IPS-20b (cell line): ENCODE measurements at regions not wholly inside any gene's neighbourhood (a gene's known extent, or its start where the extent isn't known, plus 50 kb on each side); places are given as distances from the start of the nearest gene placed in this dataset.

ENCODE experiments used
- H3K27ac ChIP-seq: one replicate; pipeline ENCODE4 v1.5.1; 2013; ENCODE audit warnings: low read length
- H3K27me3 ChIP-seq: 2 replicates; pipeline ENCODE4 v1.6.1; 2013; ENCODE audit warnings: mild to moderate bottlenecking, low read length, inconsistent platforms; ENCODE audit not compliant: insufficient read depth
- H3K36me3 ChIP-seq: 2 replicates; pipeline ENCODE4 v1.6.1; 2013; ENCODE audit warnings: low read depth, mild to moderate bottlenecking, inconsistent platforms, low read length, moderate library complexity; ENCODE audit not compliant: insufficient read depth
- H3K4me1 ChIP-seq: 2 replicates; pipeline ENCODE4 v1.6.1; 2013; ENCODE audit warnings: mild to moderate bottlenecking, control low read depth, inconsistent platforms, low read length, moderate library complexity; ENCODE audit not compliant: insufficient read depth
- H3K4me3 ChIP-seq: 2 replicates; pipeline ENCODE4 v1.5.1; 2013; ENCODE audit warnings: mild to moderate bottlenecking, low read length, inconsistent platforms
- H3K9ac ChIP-seq: 2 replicates; pipeline ENCODE4 v1.6.1; 2013; ENCODE audit warnings: low read depth, mild to moderate bottlenecking, inconsistent platforms, low read length, moderate library complexity
- H3K9me3 ChIP-seq: 2 replicates; pipeline ENCODE4 v1.6.1; 2013; ENCODE audit warnings: mild to moderate bottlenecking, low read depth, low read length, inconsistent platforms; ENCODE audit not compliant: insufficient read depth

DNA sequence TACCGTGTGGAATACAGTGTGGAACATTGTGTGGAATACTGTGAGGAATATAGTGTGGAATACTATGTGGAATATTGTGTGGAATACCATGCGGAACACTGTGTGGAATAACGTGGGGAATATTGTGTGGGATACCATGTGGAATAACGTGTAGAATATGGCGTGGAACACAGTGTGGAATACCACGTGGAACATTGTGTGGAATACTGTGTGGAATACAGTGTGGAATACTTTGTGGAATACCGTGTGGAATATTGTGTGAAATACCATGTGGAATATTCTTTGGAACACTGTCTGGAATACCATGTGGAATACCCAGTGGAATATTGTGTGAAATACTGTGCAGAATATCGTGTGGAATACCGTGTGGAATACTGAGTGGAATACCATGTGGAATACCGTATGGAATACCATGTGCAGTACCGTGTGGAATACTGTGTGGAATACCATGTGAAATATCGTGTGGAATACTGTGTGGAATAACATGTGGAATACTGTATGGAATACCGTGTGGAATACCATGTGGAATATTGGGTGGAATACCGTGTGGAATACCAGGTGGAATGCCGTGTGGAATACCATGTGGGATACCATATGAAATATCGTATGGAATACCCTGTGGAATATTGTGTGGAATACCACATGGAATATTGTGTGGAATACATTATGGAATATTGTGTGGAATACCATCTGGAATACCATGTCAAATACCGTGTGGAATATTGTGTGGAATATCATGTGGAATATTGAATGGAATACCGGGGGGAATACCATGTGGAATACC is 133.1 kb upstream of the CHST15 start:
- no peak overlapping the region for H3K27ac ChIP-seq
- H3K36me3 ChIP-seq: no peaks in the 10 kb centered on the region
- no peaks in the 10 kb centered on the region for H3K27me3 ChIP-seq
- H3K9me3 ChIP-seq: peaks cover 40% of the 10 kb centered on the region; the same call in 1 of the 2 replicates
- H3K4me1 ChIP-seq: peaks cover 6% of the 10 kb centered on the region; the same call in 1 of the 2 replicates
- no peak overlapping the region for H3K9ac ChIP-seq
- H3K4me3 ChIP-seq: no peak overlapping the region

DNA sequence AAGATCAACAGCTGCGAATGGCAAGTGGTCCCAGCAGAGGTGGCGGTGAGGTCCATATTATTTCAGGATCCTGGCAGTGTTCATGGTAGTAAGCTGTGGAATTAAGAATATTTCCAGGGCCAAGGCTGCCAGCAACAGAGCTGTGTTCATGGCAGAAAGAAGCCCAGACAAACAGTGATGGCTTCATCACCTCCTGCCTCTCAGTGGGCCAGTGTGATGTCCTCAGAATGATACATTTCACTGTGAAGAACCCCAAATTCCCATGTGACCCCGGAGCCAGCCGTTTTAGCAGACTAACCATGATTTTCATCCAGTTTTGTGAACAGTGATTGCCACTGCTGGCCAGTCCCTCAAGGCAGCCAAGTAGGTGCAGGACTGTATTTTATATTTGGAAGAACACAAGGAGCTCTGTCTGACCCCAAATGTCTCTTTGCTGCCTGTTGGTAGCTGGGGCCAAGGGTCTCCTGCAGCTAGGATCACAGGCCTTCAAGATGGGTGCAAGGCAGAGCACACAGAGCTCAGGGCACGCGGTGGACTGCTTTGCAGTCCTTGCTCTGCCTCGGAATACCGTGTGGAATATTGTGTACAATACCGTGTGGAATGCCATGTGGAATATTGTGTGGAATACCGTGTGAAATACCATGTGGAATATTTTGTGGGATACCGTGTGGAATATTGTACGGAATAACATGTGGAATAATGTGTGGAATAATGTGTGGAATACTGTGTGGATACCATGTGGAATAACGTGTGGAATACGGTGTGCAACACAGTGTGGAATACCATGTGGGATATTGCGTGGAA is 132.3 kb upstream of the CHST15 start:
- H3K4me3 ChIP-seq: no peak overlapping the region
- H3K27ac ChIP-seq: no peak overlapping the region
- peaks cover 6% of the 10 kb centered on the region; the same call in 1 of the 2 replicates for H3K4me1 ChIP-seq
- H3K27me3 ChIP-seq: no peaks in the 10 kb centered on the region; the same call in 1 of the 2 replicates
- no peaks in the 10 kb centered on the region for H3K36me3 ChIP-seq
- peaks cover 40% of the 10 kb centered on the region; the same call in 1 of the 2 replicates for H3K9me3 ChIP-seq
- H3K9ac ChIP-seq: no peak overlapping the region

DNA sequence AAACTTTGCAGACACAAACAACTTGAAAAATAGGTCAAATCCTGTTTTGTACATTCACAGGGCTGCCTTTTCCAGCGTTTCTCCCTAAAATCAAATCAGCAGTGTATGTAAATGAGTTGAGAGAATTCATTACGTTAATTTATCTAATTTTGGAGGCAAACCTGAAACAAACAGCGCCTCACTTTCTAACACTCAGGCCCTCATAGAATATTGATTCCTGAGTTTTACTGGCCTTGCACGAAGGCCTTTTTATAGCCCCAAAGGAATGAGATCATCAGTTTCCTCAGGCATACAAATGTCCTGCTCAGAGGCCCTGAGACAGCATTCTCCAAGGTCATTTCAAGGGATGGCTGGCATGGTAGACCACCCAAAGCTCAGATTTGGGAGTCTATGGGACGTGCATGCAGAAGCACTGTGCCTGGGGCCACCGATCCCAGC is 131.7 kb upstream of the CHST15 start:
- H3K27me3 ChIP-seq: no peaks in the 10 kb centered on the region; the same call in 1 of the 2 replicates
- H3K4me3 ChIP-seq: no peak overlapping the region
- peaks cover 6% of the 10 kb centered on the region; the same call in 1 of the 2 replicates for H3K4me1 ChIP-seq
- no peak overlapping the region for H3K9ac ChIP-seq
- H3K27ac ChIP-seq: no peak overlapping the region
- H3K36me3 ChIP-seq: no peaks in the 10 kb centered on the region
- peaks cover 38% of the 10 kb centered on the region; the same call in 1 of the 2 replicates for H3K9me3 ChIP-seq

DNA sequence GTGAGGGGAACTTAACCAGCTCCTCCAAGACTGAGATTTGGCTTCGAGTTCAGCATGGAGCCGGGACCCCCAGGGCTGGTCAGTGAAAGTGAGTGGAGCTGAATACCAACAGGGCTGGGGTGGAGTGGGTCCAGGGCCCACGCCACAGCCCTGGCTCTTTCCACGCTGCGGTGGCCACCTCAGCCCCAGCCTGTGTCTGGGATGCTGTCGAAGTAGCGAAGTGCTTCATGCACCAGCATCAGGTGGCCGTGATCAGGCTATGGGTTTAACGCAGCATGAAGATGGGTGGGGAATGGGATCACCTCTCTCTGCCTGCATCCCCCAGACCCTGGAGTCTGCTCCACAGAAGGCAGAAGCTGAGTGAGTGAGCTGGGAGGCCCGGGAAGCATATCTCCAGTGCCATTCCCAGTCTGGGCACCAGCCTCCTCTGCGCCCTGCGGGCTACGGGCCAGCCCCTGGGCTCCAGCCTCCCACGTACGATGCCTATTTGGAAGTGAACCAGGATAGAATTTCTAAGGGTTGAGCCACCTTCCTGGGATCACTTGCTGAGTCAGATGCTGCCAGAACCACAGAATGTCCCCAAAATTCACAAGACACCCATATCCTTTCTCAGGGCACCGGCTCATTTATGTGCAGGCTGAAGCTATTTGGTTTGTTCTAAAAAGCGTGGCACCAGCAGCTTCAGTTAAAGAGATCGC is 131.1 kb upstream of the CHST15 start:
- no peak overlapping the region for H3K27ac ChIP-seq

DNA sequence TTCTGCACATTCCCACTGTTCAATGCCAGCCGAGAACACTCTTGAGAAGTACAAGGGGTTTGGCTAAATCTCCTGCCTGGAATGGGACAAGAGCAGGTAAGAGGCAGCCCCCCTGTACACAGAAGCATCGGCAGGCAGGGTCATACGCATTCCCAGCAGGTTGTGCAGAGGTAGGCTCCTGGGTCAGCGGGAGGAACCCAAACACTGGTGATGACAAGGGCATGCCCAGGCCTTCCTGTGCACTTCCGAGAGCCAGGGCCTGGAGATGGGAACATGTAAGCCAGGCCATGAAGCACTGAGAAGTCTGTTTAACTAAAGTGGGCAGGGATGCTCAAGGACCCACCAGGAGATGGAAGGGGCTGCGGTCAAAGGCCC is 130.3 kb upstream of the CHST15 start:
- no peak overlapping the region for H3K4me3 ChIP-seq
- H3K4me1 ChIP-seq: peaks cover 6% of the 10 kb centered on the region; the same call in 1 of the 2 replicates
- no peak overlapping the region for H3K9ac ChIP-seq
- no peaks in the 10 kb centered on the region; the same call in 1 of the 2 replicates for H3K27me3 ChIP-seq
- no peaks in the 10 kb centered on the region for H3K36me3 ChIP-seq
- no peak overlapping the region for H3K27ac ChIP-seq
- H3K9me3 ChIP-seq: peaks cover 26% of the 10 kb centered on the region; the same call in 1 of the 2 replicates

More for the DNA sequence above, 131.1 kb upstream of the CHST15 start:
- peaks cover 32% of the 10 kb centered on the region; the same call in 1 of the 2 replicates for H3K9me3 ChIP-seq
- peaks cover 6% of the 10 kb centered on the region; the same call in 1 of the 2 replicates for H3K4me1 ChIP-seq
- H3K9ac ChIP-seq: no peak overlapping the region
- no peaks in the 10 kb centered on the region; the same call in 1 of the 2 replicates for H3K27me3 ChIP-seq
- H3K4me3 ChIP-seq: no peak overlapping the region
- no peaks in the 10 kb centered on the region for H3K36me3 ChIP-seq

DNA sequence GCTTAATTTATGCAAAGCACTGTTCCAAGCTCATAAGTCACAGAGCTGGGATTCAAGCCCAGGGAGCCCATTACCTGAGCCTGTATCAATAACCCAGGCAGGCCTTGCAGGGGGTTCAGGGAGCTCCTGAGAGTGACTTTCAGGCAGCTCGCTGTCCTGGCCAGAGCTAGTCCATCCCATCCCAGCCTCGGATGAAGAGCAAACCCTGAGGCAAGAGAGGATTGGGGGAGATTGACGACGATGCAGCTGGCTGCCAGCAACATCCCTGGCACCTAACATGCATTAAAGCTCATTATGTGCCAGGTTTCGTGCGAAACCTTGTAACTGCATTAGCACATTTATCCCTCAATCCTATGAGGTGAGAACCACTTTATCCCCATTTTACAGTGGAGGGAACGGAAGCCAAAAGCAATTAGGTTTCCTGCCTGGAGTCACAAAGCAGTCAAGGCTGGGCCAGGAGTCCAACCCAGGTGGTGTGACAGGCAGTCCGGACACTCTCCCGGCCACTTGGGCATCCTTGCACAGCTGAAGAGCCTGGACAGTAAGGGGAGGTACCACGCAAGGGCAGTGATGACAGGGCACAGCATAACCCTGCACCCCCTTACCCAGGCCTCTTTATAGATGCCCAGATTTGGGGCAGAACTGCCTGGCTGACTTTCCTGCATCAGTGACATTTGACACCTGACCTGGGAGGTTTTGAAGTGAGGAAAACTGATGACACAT is 129.8 kb upstream of the CHST15 start:
- Histone ChIP-seq H3K4me3 (no peak overlapping the region), H3K9ac (no peak overlapping the region), H3K9me3 (peaks cover 22% of the 10 kb centered on the region; the same call in 1 of the 2 replicates), H3K36me3 (no peaks in the 10 kb centered on the region), H3K4me1 (peaks cover 6% of the 10 kb centered on the region; the same call in 1 of the 2 replicates), H3K27ac (no peak overlapping the region), H3K27me3 (no peaks in the 10 kb centered on the region; the same call in 1 of the 2 replicates)

DNA sequence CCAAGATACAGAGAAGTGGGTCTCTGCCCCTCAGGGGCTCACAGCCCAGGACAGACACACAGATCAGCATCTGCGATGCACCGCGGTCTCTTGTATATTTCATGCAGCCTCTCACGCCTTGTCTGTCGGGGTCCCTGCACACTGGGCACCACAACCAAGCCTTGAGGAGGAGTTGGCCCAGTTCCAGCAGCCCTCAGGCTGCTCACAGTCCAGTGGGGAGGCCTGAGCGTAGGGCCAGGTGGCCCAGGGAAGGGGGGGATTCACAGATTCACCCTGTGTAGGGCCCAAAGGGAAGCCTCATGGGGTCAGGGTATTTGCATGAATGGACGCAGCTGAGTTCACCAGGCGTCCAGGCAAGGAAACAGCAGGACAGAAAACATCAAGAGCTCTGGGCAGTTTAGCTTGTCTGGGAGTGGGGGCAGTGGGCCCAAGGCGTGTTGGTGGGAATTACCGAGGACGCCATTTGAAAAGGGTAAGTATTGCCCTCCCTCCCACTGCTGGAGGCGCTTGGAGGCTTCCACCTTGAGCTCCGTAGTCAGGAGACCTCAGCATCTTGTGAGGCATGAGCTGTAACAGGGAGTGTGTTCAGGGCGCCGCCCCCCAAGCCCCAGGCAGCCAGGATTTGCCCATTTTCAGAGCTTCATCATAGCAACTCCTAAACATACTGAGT is 129.1 kb upstream of the CHST15 start:
- no peak overlapping the region for H3K27ac ChIP-seq
- peaks cover 6% of the 10 kb centered on the region; the same call in 1 of the 2 replicates for H3K4me1 ChIP-seq
- no peaks in the 10 kb centered on the region for H3K36me3 ChIP-seq
- H3K9me3 ChIP-seq: peaks cover 15% of the 10 kb centered on the region; the same call in 1 of the 2 replicates
- no peaks in the 10 kb centered on the region; the same call in 1 of the 2 replicates for H3K27me3 ChIP-seq
- H3K4me3 ChIP-seq: no peak overlapping the region
- no peak overlapping the region for H3K9ac ChIP-seq

DNA sequence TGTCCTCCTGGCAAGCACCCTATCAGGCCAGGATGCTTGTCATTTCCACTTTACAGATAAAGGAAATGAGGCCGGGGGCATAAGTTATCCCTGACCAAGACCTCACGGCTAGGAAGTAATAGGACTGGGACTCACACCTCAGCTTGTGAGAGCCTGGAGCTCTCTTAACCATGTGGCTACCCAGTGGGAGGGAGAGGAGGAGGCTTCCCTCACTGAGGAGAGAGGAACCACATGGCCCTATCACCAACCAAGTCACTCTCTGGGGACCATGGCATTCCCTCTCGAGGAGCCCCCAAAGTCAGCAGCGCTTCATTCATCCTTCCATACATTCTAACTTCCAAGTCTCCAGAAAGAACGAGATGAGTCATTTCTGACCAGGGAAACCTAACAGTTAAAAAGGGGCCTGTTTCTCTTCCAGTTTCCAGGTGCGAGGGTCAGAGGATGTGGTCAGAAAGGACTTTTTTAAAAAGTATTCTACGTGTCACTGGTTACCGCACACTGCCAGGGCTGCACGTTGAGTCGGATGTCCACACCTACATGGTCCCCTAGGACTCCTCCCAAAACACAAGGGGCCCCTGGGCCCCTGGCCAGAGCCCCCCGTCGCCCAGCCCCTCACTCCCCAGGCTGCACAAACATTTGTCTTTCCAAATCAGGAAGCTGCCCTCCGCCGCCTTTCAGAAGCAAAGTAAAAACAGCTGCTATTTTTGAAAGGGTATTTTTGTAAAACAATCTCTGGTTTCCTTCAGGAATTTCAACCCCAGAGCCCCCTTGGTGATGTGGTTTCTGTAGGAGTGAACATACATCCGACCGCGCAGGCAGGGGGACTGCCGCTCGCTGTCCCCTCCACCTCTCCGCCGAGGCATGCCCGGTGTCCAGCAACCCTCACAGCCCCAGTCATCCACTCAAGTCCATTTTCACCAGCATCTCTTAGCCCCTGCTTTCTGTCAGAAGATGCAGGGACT is 128.2 kb upstream of the CHST15 start:
- Histone ChIP-seq H3K36me3 (no peaks in the 10 kb centered on the region), H3K9me3 (peaks cover 7% of the 10 kb centered on the region; the same call in 1 of the 2 replicates), H3K27me3 (no peaks in the 10 kb centered on the region; the same call in 1 of the 2 replicates), H3K4me3 (no peak overlapping the region), H3K4me1 (peaks cover 6% of the 10 kb centered on the region; the same call in 1 of the 2 replicates), H3K27ac (no peak overlapping the region), H3K9ac (no peak overlapping the region)

DNA sequence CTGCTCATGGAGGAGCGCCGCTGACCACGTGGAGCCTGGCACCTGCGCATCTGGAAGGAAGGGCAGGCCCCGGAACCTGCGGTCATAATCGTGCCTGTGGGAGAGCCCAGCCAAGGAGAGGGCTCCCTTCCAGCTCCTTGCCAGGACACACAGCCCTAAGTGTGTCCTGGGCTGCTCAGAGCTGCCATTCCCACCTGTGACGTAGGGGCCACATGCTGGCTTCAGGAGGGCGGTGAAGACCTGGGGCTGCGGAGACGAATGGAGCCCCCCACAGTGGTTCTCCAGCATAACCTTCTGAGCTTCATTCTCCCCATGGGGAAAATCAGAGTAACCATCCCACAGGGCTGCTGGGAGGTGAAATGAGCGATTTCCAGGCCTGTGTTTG is 127.6 kb upstream of the CHST15 start:
- Histone ChIP-seq H3K36me3 (no peaks in the 10 kb centered on the region), H3K27ac (no peak overlapping the region), H3K4me3 (no peak overlapping the region), H3K9ac (no peak overlapping the region), H3K9me3 (no peaks in the 10 kb centered on the region; the same call in 1 of the 2 replicates), H3K4me1 (peaks cover 6% of the 10 kb centered on the region; the same call in 1 of the 2 replicates), H3K27me3 (no peaks in the 10 kb centered on the region; the same call in 1 of the 2 replicates)
